GM12892 (cell line): ENCODE measurements at regions not wholly inside any gene's neighbourhood (a gene's known extent, or its start where the extent isn't known, plus 50 kb on each side); places are given as distances from the start of the nearest gene placed in this dataset.

Experiments used
- POLR2A ChIP-seq: IDR thresholded peaks from 2 replicates; pipeline ENCODE4 v1.6.1; 2011; ENCODE audit warnings: low read depth, low read length, control low read depth
- POLR2AphosphoS5 ChIP-seq: IDR thresholded peaks from 2 replicates; pipeline ENCODE4 v1.6.1; 2011; ENCODE audit warnings: low read depth, low read length, control low read depth

- TF ChIP-seq POLR2A = no peak
- TF ChIP-seq POLR2AphosphoS5 = no peak
These were observed 83.9 kb upstream of the FAM9B start for GRCh38 chrX:9117851-9118250.
